ENCODE measurements at regions not wholly inside any gene's neighbourhood (a gene's known extent, or its start where the extent isn't known, plus 50 kb on each side); places are given as distances from the start of the nearest gene placed in this dataset.

GRCh38 chr2:37855283-37856041 is 69.6 kb upstream of the RMDN2 start:
- no peak overlapping the region for H3K27ac ChIP-seq
- intact Hi-C loops (cut with DNase I): no loop called here
- no peak overlapping the region for H3K4me3 ChIP-seq
- H3K27me3 ChIP-seq: no peaks in the 10 kb centered on the region
- H3K36me3 ChIP-seq: no peaks in the 10 kb centered on the region
- DNase-seq: no peak
- H3K4me1 ChIP-seq: no peaks in the 10 kb centered on the region
- TF ChIP-seq, protein P1, sequence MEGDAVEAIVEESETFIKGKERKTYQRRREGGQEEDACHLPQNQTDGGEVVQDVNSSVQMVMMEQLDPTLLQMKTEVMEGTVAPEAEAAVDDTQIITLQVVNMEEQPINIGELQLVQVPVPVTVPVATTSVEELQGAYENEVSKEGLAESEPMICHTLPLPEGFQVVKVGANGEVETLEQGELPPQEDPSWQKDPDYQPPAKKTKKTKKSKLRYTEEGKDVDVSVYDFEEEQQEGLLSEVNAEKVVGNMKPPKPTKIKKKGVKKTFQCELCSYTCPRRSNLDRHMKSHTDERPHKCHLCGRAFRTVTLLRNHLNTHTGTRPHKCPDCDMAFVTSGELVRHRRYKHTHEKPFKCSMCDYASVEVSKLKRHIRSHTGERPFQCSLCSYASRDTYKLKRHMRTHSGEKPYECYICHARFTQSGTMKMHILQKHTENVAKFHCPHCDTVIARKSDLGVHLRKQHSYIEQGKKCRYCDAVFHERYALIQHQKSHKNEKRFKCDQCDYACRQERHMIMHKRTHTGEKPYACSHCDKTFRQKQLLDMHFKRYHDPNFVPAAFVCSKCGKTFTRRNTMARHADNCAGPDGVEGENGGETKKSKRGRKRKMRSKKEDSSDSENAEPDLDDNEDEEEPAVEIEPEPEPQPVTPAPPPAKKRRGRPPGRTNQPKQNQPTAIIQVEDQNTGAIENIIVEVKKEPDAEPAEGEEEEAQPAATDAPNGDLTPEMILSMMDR (IDR thresholded peaks at IDR 0.05): no peak
- H3K9ac ChIP-seq (ENCODE audit: low read depth in 2 of 2, low read length in 2 of 2): no peak overlapping the region
- no peaks in the 10 kb centered on the region for H3K9me3 ChIP-seq

GRCh38 chr2:37856101-37856751 is 68.9 kb upstream of the RMDN2 start:
- Histone ChIP-seq H3K27ac (no peak overlapping the region), H3K27me3 (no peaks in the 10 kb centered on the region), H3K4me1 (no peaks in the 10 kb centered on the region), H3K4me3 (no peak overlapping the region), H3K9me3 (no peaks in the 10 kb centered on the region), H3K36me3 (no peaks in the 10 kb centered on the region), H3K9ac (ENCODE audit: low read depth in 2 of 2, low read length in 2 of 2) (no peak overlapping the region)
- intact Hi-C loops (cut with DNase I): no loop called here
- DNase-seq: no peak
- TF ChIP-seq, protein P1 (IDR thresholded peaks at IDR 0.05): no peak

GRCh38 chr2:37857575-37858399 is 67.3 kb upstream of the RMDN2 start:
- no peaks in the 10 kb centered on the region for H3K4me1 ChIP-seq
- intact Hi-C loops (cut with DNase I): no loop called here
- no peak for DNase-seq
- no peak overlapping the region for H3K4me3 ChIP-seq
- no peaks in the 10 kb centered on the region for H3K9me3 ChIP-seq
- H3K9ac ChIP-seq (ENCODE audit: low read depth in 2 of 2, low read length in 2 of 2): no peak overlapping the region
- H3K27ac ChIP-seq: no peak overlapping the region
- no peaks in the 10 kb centered on the region for H3K27me3 ChIP-seq
- TF ChIP-seq, protein P1 (IDR thresholded peaks at IDR 0.05): no peak
- no peaks in the 10 kb centered on the region for H3K36me3 ChIP-seq

DNA sequence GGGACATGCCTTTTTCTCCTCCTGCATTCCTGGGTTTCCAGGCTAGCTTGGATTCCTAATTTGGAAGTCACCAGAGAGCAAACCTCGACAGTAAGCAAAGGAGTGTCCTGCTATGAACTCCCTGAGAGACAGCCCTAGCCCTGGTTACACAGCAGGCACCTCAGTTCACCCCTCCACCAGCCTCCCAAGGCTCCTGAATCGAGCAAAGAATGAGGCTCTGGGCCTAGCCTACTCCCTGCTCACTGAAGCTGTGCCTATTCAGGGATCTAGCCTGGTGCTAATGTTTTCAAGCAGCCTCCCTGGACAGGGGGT is 66.7 kb upstream of the RMDN2 start:
- intact Hi-C loops (cut with DNase I): no loop called here
- no peaks in the 10 kb centered on the region for H3K27me3 ChIP-seq
- no peak overlapping the region for H3K4me3 ChIP-seq
- no peaks in the 10 kb centered on the region for H3K9me3 ChIP-seq
- TF ChIP-seq, protein P1 (IDR thresholded peaks at IDR 0.05): no peak
- no peak for DNase-seq
- H3K4me1 ChIP-seq: no peaks in the 10 kb centered on the region
- no peaks in the 10 kb centered on the region for H3K36me3 ChIP-seq
- no peak overlapping the region for H3K27ac ChIP-seq
- H3K9ac ChIP-seq (ENCODE audit: low read depth in 2 of 2, low read length in 2 of 2): no peak overlapping the region

- Histone ChIP-seq H3K27ac (no peak overlapping the region), H3K36me3 (no peaks in the 10 kb centered on the region), H3K9me3 (no peaks in the 10 kb centered on the region), H3K27me3 (no peaks in the 10 kb centered on the region), H3K4me1 (no peaks in the 10 kb centered on the region), H3K9ac (ENCODE audit: low read depth in 2 of 2, low read length in 2 of 2) (no peak overlapping the region), H3K4me3 (no peak overlapping the region)
- TF ChIP-seq, protein P1 (IDR thresholded peaks at IDR 0.05): no peak
- no peak for DNase-seq
- intact Hi-C loops (cut with DNase I): no loop called here
Measured at GRCh38 chr2:37858725-37859267, 66.3 kb upstream of the RMDN2 start.

All from colonic mucosa (tissue), 4 donors.